Parathyroid adenoma (tissue), 2 donors: ENCODE measurements at regions not wholly inside any gene's neighbourhood (a gene's known extent, or its start where the extent isn't known, plus 50 kb on each side); places are given as distances from the start of the nearest gene placed in this dataset.

Experiments
- H2AFZ ChIP-seq: fragments of 300-600 bp; sonication (generic); one replicate; pipeline ENCODE4 v1.7.0; 2017; ENCODE audit warnings: antibody characterized with exemption, mild to moderate bottlenecking
- H3K27ac ChIP-seq: fragments of 300-600 bp; sonication (generic); one replicate; pipeline ENCODE4 v1.7.0; 2017
- H3K27me3 ChIP-seq: fragments of 300-600 bp; sonication (generic); one replicate; pipeline ENCODE4 v1.7.0; 2017; ENCODE audit warnings: low read length; ENCODE audit not compliant: control insufficient read depth, insufficient read depth
- H3K36me3 ChIP-seq: fragments of 300-600 bp; sonication (generic); one replicate; pipeline ENCODE4 v1.7.0; 2017; ENCODE audit warnings: low read length; ENCODE audit not compliant: control insufficient read depth, insufficient read depth
- H3K4me1 ChIP-seq: fragments of 300-600 bp; sonication (generic); one replicate; pipeline ENCODE4 v1.7.0; 2017; ENCODE audit warnings: control low read depth
- H3K4me2 ChIP-seq: fragments of 300-600 bp; sonication (generic); one replicate; pipeline ENCODE4 v1.7.0; 2017; ENCODE audit warnings: low read length
- H3K4me3 ChIP-seq: fragments of 300-600 bp; sonication (generic); one replicate; pipeline ENCODE4 v1.7.0; 2017; ENCODE audit warnings: low read depth, low read length
- H3K79me2 ChIP-seq: fragments of 300-600 bp; sonication (generic); one replicate; pipeline ENCODE4 v1.7.0; 2017; ENCODE audit warnings: control low read depth
- H3K9ac ChIP-seq: fragments of 300-600 bp; sonication (generic); one replicate; pipeline ENCODE4 v1.7.0; 2017; ENCODE audit warnings: mild to moderate bottlenecking
- H3K9me3 ChIP-seq: fragments of 300-600 bp; sonication (generic); one replicate; pipeline ENCODE4 v1.7.0; 2017; ENCODE audit warnings: low read length; ENCODE audit not compliant: control insufficient read depth
- TF ChIP-seq, protein P1 (sequence below): fragments of 300-600 bp; sonication (generic); IDR thresholded peaks from one replicate; pipeline ENCODE4 v1.7.0; 2017; ENCODE audit warnings: antibody characterized with exemption, mild to moderate bottlenecking
- donor health status: primary hyperparathyroidism.

GRCh38 chr15:87197981-87198380, 1058.6 kb downstream of the NTRK3 start:
- Histone ChIP-seq H3K4me3 (no peak overlapping the region), H3K9ac (no peak overlapping the region), H3K4me2 (no peak overlapping the region), H3K9me3 (no peaks in the 10 kb centered on the region), H3K27ac (no peak overlapping the region), H3K27me3 (no peaks in the 10 kb centered on the region), H3K4me1 (no peaks in the 10 kb centered on the region), H3K36me3 (no peaks in the 10 kb centered on the region), H3K79me2 (no peaks in the 10 kb centered on the region), H2AFZ (no peak overlapping the region)
- TF ChIP-seq, protein P1, sequence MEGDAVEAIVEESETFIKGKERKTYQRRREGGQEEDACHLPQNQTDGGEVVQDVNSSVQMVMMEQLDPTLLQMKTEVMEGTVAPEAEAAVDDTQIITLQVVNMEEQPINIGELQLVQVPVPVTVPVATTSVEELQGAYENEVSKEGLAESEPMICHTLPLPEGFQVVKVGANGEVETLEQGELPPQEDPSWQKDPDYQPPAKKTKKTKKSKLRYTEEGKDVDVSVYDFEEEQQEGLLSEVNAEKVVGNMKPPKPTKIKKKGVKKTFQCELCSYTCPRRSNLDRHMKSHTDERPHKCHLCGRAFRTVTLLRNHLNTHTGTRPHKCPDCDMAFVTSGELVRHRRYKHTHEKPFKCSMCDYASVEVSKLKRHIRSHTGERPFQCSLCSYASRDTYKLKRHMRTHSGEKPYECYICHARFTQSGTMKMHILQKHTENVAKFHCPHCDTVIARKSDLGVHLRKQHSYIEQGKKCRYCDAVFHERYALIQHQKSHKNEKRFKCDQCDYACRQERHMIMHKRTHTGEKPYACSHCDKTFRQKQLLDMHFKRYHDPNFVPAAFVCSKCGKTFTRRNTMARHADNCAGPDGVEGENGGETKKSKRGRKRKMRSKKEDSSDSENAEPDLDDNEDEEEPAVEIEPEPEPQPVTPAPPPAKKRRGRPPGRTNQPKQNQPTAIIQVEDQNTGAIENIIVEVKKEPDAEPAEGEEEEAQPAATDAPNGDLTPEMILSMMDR = no peak

- no peaks in the 10 kb centered on the region for H3K79me2 ChIP-seq
- no peak overlapping the region for H3K4me2 ChIP-seq
- no peak overlapping the region for H3K4me3 ChIP-seq
- H2AFZ ChIP-seq = no peak overlapping the region
- TF ChIP-seq, protein P1 = no peak
- no peak overlapping the region for H3K27ac ChIP-seq
- no peaks in the 10 kb centered on the region for H3K4me1 ChIP-seq
- H3K36me3 ChIP-seq = no peaks in the 10 kb centered on the region
- H3K9ac ChIP-seq = no peak overlapping the region
- H3K9me3 ChIP-seq = no peaks in the 10 kb centered on the region
- H3K27me3 ChIP-seq = no peaks in the 10 kb centered on the region
These were observed 1060.0 kb downstream of the NTRK3 start for GRCh38 chr15:87196498-87196897.

GRCh38 chr15:87193481-87193880, 1063.1 kb downstream of the NTRK3 start:
- no peaks in the 10 kb centered on the region for H3K79me2 ChIP-seq
- TF ChIP-seq, protein P1 = no peak
- no peaks in the 10 kb centered on the region for H3K4me1 ChIP-seq
- H3K4me3 ChIP-seq = no peak overlapping the region
- H3K27ac ChIP-seq = no peak overlapping the region
- no peak overlapping the region for H3K4me2 ChIP-seq
- no peaks in the 10 kb centered on the region for H3K36me3 ChIP-seq
- H3K9ac ChIP-seq = no peak overlapping the region
- H3K27me3 ChIP-seq = no peaks in the 10 kb centered on the region
- H2AFZ ChIP-seq = no peak overlapping the region
- no peaks in the 10 kb centered on the region for H3K9me3 ChIP-seq

- TF ChIP-seq, protein P1 = no peak
- H3K4me1 ChIP-seq = no peaks in the 10 kb centered on the region
These were observed 1088.0 kb downstream of the AGBL1 start for GRCh38 chr15:87167706-87168105.

GRCh38 chr15:87167055-87167454, 1087.4 kb downstream of the AGBL1 start:
- H3K27ac ChIP-seq = no peak overlapping the region
- H3K4me2 ChIP-seq = no peak overlapping the region
- H3K27me3 ChIP-seq = no peaks in the 10 kb centered on the region
- H3K36me3 ChIP-seq = no peaks in the 10 kb centered on the region
- no peak overlapping the region for H3K9ac ChIP-seq
- H3K4me3 ChIP-seq = no peak overlapping the region
- H2AFZ ChIP-seq = no peak overlapping the region
- no peaks in the 10 kb centered on the region for H3K79me2 ChIP-seq
- TF ChIP-seq, protein P1 = no peak
- no peaks in the 10 kb centered on the region for H3K9me3 ChIP-seq
- no peaks in the 10 kb centered on the region for H3K4me1 ChIP-seq

More at GRCh38 chr15:87167706-87168105, 1088.0 kb downstream of the AGBL1 start:
- Histone ChIP-seq H3K79me2 (no peaks in the 10 kb centered on the region), H3K27me3 (no peaks in the 10 kb centered on the region), H3K27ac (no peak overlapping the region), H3K9me3 (no peaks in the 10 kb centered on the region), H3K36me3 (no peaks in the 10 kb centered on the region), H3K4me2 (no peak overlapping the region), H2AFZ (no peak overlapping the region), H3K9ac (no peak overlapping the region), H3K4me3 (no peak overlapping the region)
